ENCODE measurements at regions not wholly inside any gene's neighbourhood (a gene's known extent, or its start where the extent isn't known, plus 50 kb on each side); places are given as distances from the start of the nearest gene placed in this dataset.

GRCh38 chr12:82149045-82149444, 209.1 kb downstream of the CCDC59 start:
- ChIA-PET CTCF (ENCODE audit: low intra/inter-chr PET ratio) (no interaction called here), POLR2A (no interaction called here)
- no peak for DNase-seq (ENCODE audit: extremely low read depth in 1 of 4, low spot score in 3 of 4)
- Histone ChIP-seq H3K79me2 (ENCODE audit: control insufficient read depth, insufficient read depth, low read length) (no peaks in the 10 kb centered on the region), H3K4me2 (ENCODE audit: insufficient read depth, low read length) (no peak overlapping the region), H4K20me1 (replicated peaks; ENCODE audit: control insufficient read depth, insufficient read depth, low read length) (no peaks in the 10 kb centered on the region), H3K9me1 (ENCODE audit: control insufficient read depth, insufficient read depth, low read length) (no peaks in the 10 kb centered on the region), H3K9me3 (replicated peaks; ENCODE audit: control insufficient read depth, insufficient read depth, low read depth, low read length) (0 out of 2 replicates have a peak, but pooled peaks cover 1% of the 10 kb centered on the region), H3K9ac (ENCODE audit: insufficient read depth in 1 of 2, low read depth in 2 of 2, low read length in 2 of 2) (no peak overlapping the region), H3K36me3 (ENCODE audit: control insufficient read depth, insufficient read depth, low read length) (no peaks in the 10 kb centered on the region), H3K4me3 (no peak overlapping the region), H3K27me3 (ENCODE audit: control insufficient read depth in 2 of 2, insufficient read depth in 2 of 2, low read length in 2 of 2) (no peaks in the 10 kb centered on the region), H3K27ac (ENCODE audit: extremely low read depth, low read depth, low read length) (no peak overlapping the region), H2AFZ (ENCODE audit: low read depth, low read length) (no peak overlapping the region), H3K4me1 (replicated peaks in 1 of 2; ENCODE audit: control insufficient read depth in 2 of 2, insufficient read depth in 2 of 2, low read length in 2 of 2) (no peaks in the 10 kb centered on the region)
- intact Hi-C loops (cut with micrococcal nuclease): no loop called here
- in situ Hi-C loops (cut with MboI): no loop called here
- BruUV-seq (replicated peaks): no TSS peak
- no peak for ATAC-seq
- WGBS (ENCODE audit: insufficient coverage, low coverage, missing lambda C conversion rate): 0% methylated on average over 3 of the region's 3 CpGs
- no peak for FAIRE-seq
- TF ChIP-seq STAG1 (CRISPR knock-in tag; IDR thresholded peaks at IDR 0.05; ENCODE audit: borderline replicate concordance) (no peak), E2F5 (CRISPR knock-in tag; IDR thresholded peaks at IDR 0.05) (no peak), NFRKB (IDR thresholded peaks at IDR 0.05; ENCODE audit: low read depth) (no peak), CHD2 (IDR thresholded peaks at IDR 0.05; ENCODE audit: low read depth, low read length) (no peak), ATF4 (CRISPR knock-in tag; IDR thresholded peaks at IDR 0.05) (no peak), RHOXF2B (CRISPR knock-in tag; conservative IDR thresholded peaks at IDR 0.05) (no peak), CBFA2T2 (conservative IDR thresholded peaks at IDR 0.05) (no peak), PHB (CRISPR knock-in tag; IDR thresholded peaks at IDR 0.05) (no peak), FOXK2 (conservative IDR thresholded peaks at IDR 0.05 in 1 of 2, IDR thresholded peaks at IDR 0.05 in 1 of 2; ENCODE audit: low read depth in 2 of 2) (no peak)
- TF ChIP-seq, protein P1, sequence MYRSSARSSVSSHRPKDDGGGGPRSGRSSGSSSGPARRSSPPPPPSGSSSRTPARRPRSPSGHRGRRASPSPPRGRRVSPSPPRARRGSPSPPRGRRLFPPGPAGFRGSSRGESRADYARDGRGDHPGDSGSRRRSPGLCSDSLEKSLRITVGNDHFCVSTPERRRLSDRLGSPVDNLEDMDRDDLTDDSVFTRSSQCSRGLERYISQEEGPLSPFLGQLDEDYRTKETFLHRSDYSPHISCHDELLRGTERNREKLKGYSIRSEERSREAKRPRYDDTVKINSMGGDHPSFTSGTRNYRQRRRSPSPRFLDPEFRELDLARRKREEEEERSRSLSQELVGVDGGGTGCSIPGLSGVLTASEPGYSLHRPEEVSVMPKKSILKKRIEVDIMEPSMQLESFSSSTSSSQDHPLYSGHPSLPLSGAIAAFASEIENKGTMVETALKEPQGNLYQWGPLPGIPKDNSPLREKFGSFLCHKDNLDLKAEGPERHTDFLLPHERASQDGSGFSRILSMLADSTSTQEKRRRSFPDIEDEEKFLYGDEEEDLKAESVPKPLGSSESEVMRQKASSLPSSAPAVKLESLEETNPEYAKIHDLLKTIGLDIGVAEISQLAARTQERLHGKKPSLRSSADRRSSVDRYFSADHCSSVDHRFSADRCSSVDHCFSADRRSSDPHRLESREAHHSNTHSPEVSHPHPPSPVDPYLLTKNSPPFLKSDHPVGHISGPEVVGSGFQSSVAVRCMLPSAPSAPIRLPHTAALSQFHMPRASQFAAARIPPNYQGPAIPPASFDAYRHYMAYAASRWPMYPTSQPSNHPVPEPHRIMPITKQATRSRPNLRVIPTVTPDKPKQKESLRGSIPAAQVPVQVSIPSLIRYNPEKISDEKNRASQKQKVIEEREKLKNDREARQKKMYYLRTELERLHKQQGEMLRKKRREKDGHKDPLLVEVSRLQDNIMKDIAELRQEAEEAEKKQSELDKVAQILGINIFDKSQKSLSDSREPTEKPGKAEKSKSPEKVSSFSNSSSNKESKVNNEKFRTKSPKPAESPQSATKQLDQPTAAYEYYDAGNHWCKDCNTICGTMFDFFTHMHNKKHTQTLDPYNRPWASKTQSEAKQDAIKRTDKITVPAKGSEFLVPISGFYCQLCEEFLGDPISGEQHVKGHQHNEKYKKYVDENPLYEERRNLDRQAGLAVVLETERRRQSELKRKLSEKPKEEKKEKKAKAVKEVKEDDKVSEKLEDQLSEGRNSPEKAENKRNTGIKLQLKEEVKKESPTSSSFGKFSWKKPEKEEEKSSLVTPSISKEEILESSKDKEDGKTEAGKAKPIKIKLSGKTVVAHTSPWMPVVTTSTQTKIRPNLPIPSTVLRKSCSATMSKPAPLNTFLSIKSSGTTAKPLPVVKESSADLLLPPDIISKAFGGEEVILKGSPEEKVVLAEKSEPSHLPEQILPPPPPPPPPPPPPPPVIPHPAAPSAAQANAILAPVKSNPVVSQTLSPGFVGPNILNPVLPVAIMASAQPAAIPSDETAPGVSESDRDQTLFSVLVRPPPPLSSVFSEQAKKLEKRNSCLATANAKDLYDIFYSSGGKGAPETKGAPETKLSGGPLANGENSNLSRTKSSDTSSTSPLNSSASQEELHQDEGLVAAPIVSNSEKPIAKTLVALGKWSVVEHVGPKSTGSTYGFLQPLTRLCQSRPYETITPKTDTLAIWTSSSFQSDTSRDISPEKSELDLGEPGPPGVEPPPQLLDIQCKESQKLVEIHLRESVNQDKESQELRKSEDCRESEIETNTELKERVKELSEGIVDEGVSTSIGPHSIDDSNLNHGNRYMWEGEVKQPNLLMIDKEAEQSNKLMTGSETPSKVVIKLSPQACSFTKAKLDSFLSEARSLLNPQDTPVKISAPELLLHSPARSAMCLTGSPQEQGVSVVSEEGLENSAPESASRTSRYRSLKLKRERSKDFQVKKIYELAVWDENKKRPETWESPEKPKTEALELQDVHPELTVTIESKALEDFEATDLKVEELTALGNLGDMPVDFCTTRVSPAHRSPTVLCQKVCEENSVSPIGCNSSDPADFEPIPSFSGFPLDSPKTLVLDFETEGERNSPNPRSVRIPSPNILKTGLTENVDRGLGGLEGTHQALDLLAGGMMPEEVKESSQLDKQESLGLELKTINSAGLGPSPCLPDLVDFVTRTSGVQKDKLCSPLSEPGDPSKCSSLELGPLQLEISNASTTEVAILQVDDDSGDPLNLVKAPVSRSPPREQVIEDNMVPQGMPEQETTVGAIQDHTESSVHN (IDR thresholded peaks at IDR 0.05; ENCODE audit: borderline replicate concordance in 1 of 2, low read depth in 1 of 2): no peak
- TF ChIP-seq, protein P2, sequence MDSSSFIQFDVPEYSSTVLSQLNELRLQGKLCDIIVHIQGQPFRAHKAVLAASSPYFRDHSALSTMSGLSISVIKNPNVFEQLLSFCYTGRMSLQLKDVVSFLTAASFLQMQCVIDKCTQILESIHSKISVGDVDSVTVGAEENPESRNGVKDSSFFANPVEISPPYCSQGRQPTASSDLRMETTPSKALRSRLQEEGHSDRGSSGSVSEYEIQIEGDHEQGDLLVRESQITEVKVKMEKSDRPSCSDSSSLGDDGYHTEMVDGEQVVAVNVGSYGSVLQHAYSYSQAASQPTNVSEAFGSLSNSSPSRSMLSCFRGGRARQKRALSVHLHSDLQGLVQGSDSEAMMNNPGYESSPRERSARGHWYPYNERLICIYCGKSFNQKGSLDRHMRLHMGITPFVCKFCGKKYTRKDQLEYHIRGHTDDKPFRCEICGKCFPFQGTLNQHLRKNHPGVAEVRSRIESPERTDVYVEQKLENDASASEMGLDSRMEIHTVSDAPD (CRISPR knock-in tag; IDR thresholded peaks at IDR 0.05): no peak
- TF ChIP-seq, protein P3, sequence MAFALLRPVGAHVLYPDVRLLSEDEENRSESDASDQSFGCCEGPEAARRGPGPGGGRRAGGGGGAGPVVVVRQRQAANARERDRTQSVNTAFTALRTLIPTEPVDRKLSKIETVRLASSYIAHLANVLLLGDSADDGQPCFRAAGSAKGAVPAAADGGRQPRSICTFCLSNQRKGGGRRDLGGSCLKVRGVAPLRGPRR (CRISPR knock-in tag; IDR thresholded peaks at IDR 0.05): no peak

All from K562 (cell line).